ENCODE measurements at regions not wholly inside any gene's neighbourhood (a gene's known extent, or its start where the extent isn't known, plus 50 kb on each side); places are given as distances from the start of the nearest gene placed in this dataset.

DNA sequence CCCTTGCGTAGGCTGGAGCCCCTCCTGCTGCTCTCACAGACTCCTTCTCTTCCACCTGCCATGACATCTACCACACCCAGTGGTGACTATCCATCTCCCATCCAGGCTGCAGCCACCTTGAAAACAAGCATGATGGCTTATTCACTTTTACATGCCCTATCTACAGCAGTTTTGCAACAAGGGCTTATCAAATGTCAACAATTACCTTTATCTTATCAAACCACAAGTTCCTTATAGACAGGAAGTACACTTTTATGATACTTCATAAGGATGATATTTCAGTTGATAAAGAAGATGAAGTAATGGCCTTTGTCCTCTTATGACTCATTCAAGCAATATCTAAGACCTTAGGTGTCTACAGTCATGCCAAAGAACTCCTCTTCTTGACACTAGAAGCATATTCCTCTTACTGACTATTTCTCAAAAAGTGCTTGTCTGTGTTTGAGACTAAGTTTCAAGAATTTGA, 125.3 kb upstream of the SPRED1 start:
- TF ChIP-seq RFX5 (IDR thresholded peaks at IDR 0.05; ENCODE audit: low read depth, low read length) (no peak), CEBPB (IDR thresholded peaks at IDR 0.05; ENCODE audit: low read depth, low read length) (no peak; the same call in 1 of the 2 replicates), RAD21 (IDR thresholded peaks at IDR 0.05; ENCODE audit: low read length) (no peak), POLR2A (IDR thresholded peaks at IDR 0.05; ENCODE audit: low read depth, low read length) (no peak), FOS (IDR thresholded peaks at IDR 0.05; ENCODE audit: low read depth, low read length) (no peak), MAFK (IDR thresholded peaks at IDR 0.05; ENCODE audit: low read depth, low read length) (no peak), RCOR1 (IDR thresholded peaks at IDR 0.05; ENCODE audit: insufficient replicate concordance, low read length) (no peak)
- TF ChIP-seq, protein P1, sequence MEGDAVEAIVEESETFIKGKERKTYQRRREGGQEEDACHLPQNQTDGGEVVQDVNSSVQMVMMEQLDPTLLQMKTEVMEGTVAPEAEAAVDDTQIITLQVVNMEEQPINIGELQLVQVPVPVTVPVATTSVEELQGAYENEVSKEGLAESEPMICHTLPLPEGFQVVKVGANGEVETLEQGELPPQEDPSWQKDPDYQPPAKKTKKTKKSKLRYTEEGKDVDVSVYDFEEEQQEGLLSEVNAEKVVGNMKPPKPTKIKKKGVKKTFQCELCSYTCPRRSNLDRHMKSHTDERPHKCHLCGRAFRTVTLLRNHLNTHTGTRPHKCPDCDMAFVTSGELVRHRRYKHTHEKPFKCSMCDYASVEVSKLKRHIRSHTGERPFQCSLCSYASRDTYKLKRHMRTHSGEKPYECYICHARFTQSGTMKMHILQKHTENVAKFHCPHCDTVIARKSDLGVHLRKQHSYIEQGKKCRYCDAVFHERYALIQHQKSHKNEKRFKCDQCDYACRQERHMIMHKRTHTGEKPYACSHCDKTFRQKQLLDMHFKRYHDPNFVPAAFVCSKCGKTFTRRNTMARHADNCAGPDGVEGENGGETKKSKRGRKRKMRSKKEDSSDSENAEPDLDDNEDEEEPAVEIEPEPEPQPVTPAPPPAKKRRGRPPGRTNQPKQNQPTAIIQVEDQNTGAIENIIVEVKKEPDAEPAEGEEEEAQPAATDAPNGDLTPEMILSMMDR (conservative IDR thresholded peaks at IDR 0.05; ENCODE audit: low read depth, low read length): no peak
- TF ChIP-seq, protein P2, sequence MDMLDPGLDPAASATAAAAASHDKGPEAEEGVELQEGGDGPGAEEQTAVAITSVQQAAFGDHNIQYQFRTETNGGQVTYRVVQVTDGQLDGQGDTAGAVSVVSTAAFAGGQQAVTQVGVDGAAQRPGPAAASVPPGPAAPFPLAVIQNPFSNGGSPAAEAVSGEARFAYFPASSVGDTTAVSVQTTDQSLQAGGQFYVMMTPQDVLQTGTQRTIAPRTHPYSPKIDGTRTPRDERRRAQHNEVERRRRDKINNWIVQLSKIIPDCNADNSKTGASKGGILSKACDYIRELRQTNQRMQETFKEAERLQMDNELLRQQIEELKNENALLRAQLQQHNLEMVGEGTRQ (IDR thresholded peaks at IDR 0.05; ENCODE audit: low read depth, low read length): no peak

Measured in IMR-90 (cell line).